Uterus (tissue), 3 donors: ENCODE measurements at regions not wholly inside any gene's neighbourhood (a gene's known extent, or its start where the extent isn't known, plus 50 kb on each side); places are given as distances from the start of the nearest gene placed in this dataset.

Experiments
- DNase-seq, 2 donors: peaks; one replicate each; pipeline ENCODE4 v3.0.0-alpha.2; 2019 to 2020
- H3K27ac ChIP-seq, 2 donors: fragments of 200-600 bp; sonication (generic); 1 replicate in 1 of 2; 2 replicates in 1 of 2; pipeline ENCODE4 v1.5.1; 2016 to 2018
- H3K27me3 ChIP-seq, 2 donors: fragments of 200-600 bp; sonication (generic); one replicate each; pipeline ENCODE4 v1.5.1; 2018 to 2019; ENCODE audit warnings: control low read depth in 1 of 2
- H3K36me3 ChIP-seq, 2 donors: fragments of 200-600 bp; sonication (generic); one replicate each; pipeline ENCODE4 v1.5.1; 2019; ENCODE audit warnings: control low read depth in 1 of 2
- H3K4me1 ChIP-seq, 2 donors: fragments of 200-600 bp; sonication (generic); one replicate each; pipeline ENCODE4 v1.5.1; 2018 to 2019; ENCODE audit warnings: control low read depth in 1 of 2
- H3K4me3 ChIP-seq, 2 donors: fragments of 200-600 bp; sonication (generic); 1 replicate in 1 of 2; 2 replicates in 1 of 2; pipeline ENCODE4 v1.5.1; 2018 to 2019; ENCODE audit warnings: mild to moderate bottlenecking in 1 of 2
- H3K9me3 ChIP-seq, 2 donors: fragments of 200-600 bp; sonication (generic); one replicate each; pipeline ENCODE4 v1.5.1; 2019; ENCODE audit warnings: control low read depth in 1 of 2
- CTCF ChIP-seq, 4 experiments: fragments of 200-600 bp in 2 of 4; fragments of 450-650 bp in 2 of 4; sonication (generic) in 2 of 4; IDR thresholded peaks; one replicate each; pipeline ENCODE4 v1.5.1; 2016 to 2019; ENCODE audit warnings: antibody characterized with exemption in 4 of 4, mild to moderate bottlenecking in 2 of 4, moderate library complexity in 1 of 4
- POLR2A ChIP-seq, 2 donors: fragments of 450-650 bp; IDR thresholded peaks; one replicate each; pipeline ENCODE4 v1.6.1; 2016; ENCODE audit warnings: antibody characterized with exemption in 2 of 2, mild to moderate bottlenecking in 1 of 2, moderate library complexity in 1 of 2
- intact Hi-C: fragments of 100-400 bp; cut with DNase I; formaldehyde crosslinking; loops from one replicate; pipeline ENCODE4 v1.15.1; 2023; ENCODE audit warnings: low total_unique reads
- donor health status: DM: yes; HTN: yes; CAD: no.

- H3K4me1 ChIP-seq: no peaks in the 10 kb centered on the region
- no peaks in the 10 kb centered on the region for H3K36me3 ChIP-seq
- no peak for DNase-seq
- H3K4me3 ChIP-seq: no peak overlapping the region
- H3K27me3 ChIP-seq: no peaks in the 10 kb centered on the region
- no peak overlapping the region for H3K27ac ChIP-seq
- intact Hi-C loops: no loop called here
- no peaks in the 10 kb centered on the region for H3K9me3 ChIP-seq
- TF ChIP-seq POLR2A (IDR thresholded peaks at IDR 0.05) (no peak), CTCF (IDR thresholded peaks at IDR 0.05) (no peak)
These were observed 238.3 kb upstream of the NFE2L3 start for GRCh38 chr7:25913598-25914224.

GRCh38 chr7:25918731-25919130 is 233.3 kb upstream of the NFE2L3 start:
- H3K9me3 ChIP-seq: no peaks in the 10 kb centered on the region

GRCh38 chr7:25922296-25922695 is 229.7 kb upstream of the NFE2L3 start:
- H3K27ac ChIP-seq: no peak overlapping the region
- H3K4me3 ChIP-seq: no peak overlapping the region
- no peaks in the 10 kb centered on the region for H3K36me3 ChIP-seq
- no peaks in the 10 kb centered on the region for H3K9me3 ChIP-seq
- H3K27me3 ChIP-seq: no peaks in the 10 kb centered on the region
- no peak for DNase-seq
- H3K4me1 ChIP-seq: no peaks in the 10 kb centered on the region
- TF ChIP-seq CTCF (IDR thresholded peaks at IDR 0.05) (no peak), POLR2A (IDR thresholded peaks at IDR 0.05) (no peak)
- intact Hi-C loops: no loop called here

More at GRCh38 chr7:25918731-25919130, 233.3 kb upstream of the NFE2L3 start:
- no peak for TF ChIP-seq POLR2A (IDR thresholded peaks at IDR 0.05)
- DNase-seq: no peak
- Histone ChIP-seq H3K36me3 (no peaks in the 10 kb centered on the region), H3K4me1 (no peaks in the 10 kb centered on the region), H3K27ac (no peak overlapping the region), H3K27me3 (no peaks in the 10 kb centered on the region), H3K4me3 (no peak overlapping the region)
- intact Hi-C loops: no loop called here

- Histone ChIP-seq H3K4me3 (no peak overlapping the region), H3K27me3 (no peaks in the 10 kb centered on the region), H3K4me1 (no peaks in the 10 kb centered on the region), H3K36me3 (no peaks in the 10 kb centered on the region), H3K9me3 (no peaks in the 10 kb centered on the region), H3K27ac (no peak overlapping the region)
- TF ChIP-seq POLR2A (IDR thresholded peaks at IDR 0.05) (no peak), CTCF (IDR thresholded peaks at IDR 0.05) (no peak)
- intact Hi-C loops: no loop called here
- DNase-seq: no peak
These were observed 228.1 kb upstream of the NFE2L3 start for GRCh38 chr7:25923741-25924460.

- TF ChIP-seq POLR2A (IDR thresholded peaks at IDR 0.05): no peak
- TF ChIP-seq CTCF (IDR thresholded peaks at IDR 0.05): no peak
- intact Hi-C loops: no loop called here
- no peaks in the 10 kb centered on the region for H3K36me3 ChIP-seq
- peaks cover 0 to 6% of the 10 kb centered on the region in 2 donors for H3K27me3 ChIP-seq
- H3K9me3 ChIP-seq: no peaks in the 10 kb centered on the region
- DNase-seq: no peak
- no peak overlapping the region for H3K4me3 ChIP-seq
- no peak overlapping the region for H3K27ac ChIP-seq
- no peaks in the 10 kb centered on the region for H3K4me1 ChIP-seq
These were observed 226.0 kb upstream of the NFE2L3 start for GRCh38 chr7:25926009-25926408.
